K562 (cell line): ENCODE measurements at regions not wholly inside any gene's neighbourhood (a gene's known extent, or its start where the extent isn't known, plus 50 kb on each side); places are given as distances from the start of the nearest gene placed in this dataset.
A peak's percentile ranks its signal among the peaks of the same experiment; 100 is the strongest.

Experiments
- ADNP ChIP-seq: fragments of 200-800 bp; sonication (Bioruptor generic); IDR thresholded peaks from 2 replicates; pipeline ENCODE4 v1.6.1; 2016; ENCODE audit warnings: missing genetic modification characterization, missing compliant biosample characterization
- DIDO1 ChIP-seq: fragments of 450-650 bp; IDR thresholded peaks from 2 replicates; pipeline ENCODE4 v1.6.1; 2016; ENCODE audit warnings: low read depth, missing biosample characterization, missing genetic modification characterization
- E2F6 ChIP-seq, 2 experiments: IDR thresholded peaks; 2 replicates each; pipeline ENCODE4 v1.6.1; 2011; ENCODE audit warnings: borderline replicate concordance in 1 of 2, control low read depth in 1 of 2, low read depth in 1 of 2, low read length in 1 of 2, mild to moderate bottlenecking in 1 of 2, mixed read lengths in 1 of 2, moderate library complexity in 1 of 2; ENCODE audit not compliant: insufficient read depth in 1 of 2, insufficient read length in 1 of 2, poor library complexity in 1 of 2, severe bottlenecking in 1 of 2; ENCODE audit errors: extremely low read depth in 1 of 2
- KLF6 ChIP-seq: fragments of 250-450 bp; sonication (Bioruptor Pico); IDR thresholded peaks from 2 replicates; pipeline ENCODE4 v1.4.0; 2020; ENCODE audit warnings: mild to moderate bottlenecking, moderate library complexity, borderline replicate concordance
- MYNN ChIP-seq, 2 experiments: sonication (generic); formaldehyde crosslinking in 1 of 2; IDR thresholded peaks; 2 replicates each; pipeline versions ENCODE4 v1.5.0 to v1.6.1; 2016 to 2020; ENCODE audit warnings: antibody characterized with exemption in 1 of 2, missing genetic modification reagents in 1 of 2
- NELFE ChIP-seq: IDR thresholded peaks from 2 replicates; pipeline ENCODE4 v1.6.1; 2011; ENCODE audit warnings: mild to moderate bottlenecking; ENCODE audit not compliant: insufficient read depth, insufficient read length
- NEUROD1 ChIP-seq: fragments of 150-350 bp; IDR thresholded peaks from 2 replicates; pipeline ENCODE4 v1.6.1; 2014; ENCODE audit warnings: borderline replicate concordance, low read length, low read depth; ENCODE audit not compliant: partially characterized antibody
- PHF20 ChIP-seq: fragments of 450-650 bp; IDR thresholded peaks from 2 replicates; pipeline ENCODE4 v1.6.1; 2018; ENCODE audit not compliant: partially characterized antibody
- RBM39 ChIP-seq: fragments of 200-400 bp; formaldehyde crosslinking; optimal IDR thresholded peaks from 2 replicates; pipeline ENCODE3; 2018; ENCODE audit warnings: low read depth, low read length
- SETDB1 ChIP-seq: IDR thresholded peaks from one replicate; pipeline ENCODE4 v1.6.1; 2012; ENCODE audit warnings: low read length, control low read depth, inconsistent platforms
- WHSC1 ChIP-seq: IDR thresholded peaks from one replicate; pipeline ENCODE4 v1.6.1; 2012; ENCODE audit warnings: low read length, control low read depth, inconsistent platforms
- ZNF165 ChIP-seq: fragments of 250-450 bp; sonication (Bioruptor Pico); IDR thresholded peaks from 2 replicates; pipeline ENCODE4 v1.4.0; 2020; ENCODE audit warnings: borderline replicate concordance
- ZNF507 ChIP-seq: conservative IDR thresholded peaks from 2 replicates; pipeline ENCODE4 v1.6.1; 2017; ENCODE audit warnings: missing genetic modification characterization, missing compliant biosample characterization
- ZNF583 ChIP-seq: fragments of 250-450 bp; sonication (Bioruptor Pico); IDR thresholded peaks from 2 replicates; pipeline ENCODE4 v1.4.0; 2020
- TF ChIP-seq, protein P1 (sequence below): fragments of 450-650 bp; IDR thresholded peaks from 2 replicates; pipeline ENCODE4 v1.6.1; 2016; ENCODE audit warnings: mild to moderate bottlenecking, moderate library complexity

DNA sequence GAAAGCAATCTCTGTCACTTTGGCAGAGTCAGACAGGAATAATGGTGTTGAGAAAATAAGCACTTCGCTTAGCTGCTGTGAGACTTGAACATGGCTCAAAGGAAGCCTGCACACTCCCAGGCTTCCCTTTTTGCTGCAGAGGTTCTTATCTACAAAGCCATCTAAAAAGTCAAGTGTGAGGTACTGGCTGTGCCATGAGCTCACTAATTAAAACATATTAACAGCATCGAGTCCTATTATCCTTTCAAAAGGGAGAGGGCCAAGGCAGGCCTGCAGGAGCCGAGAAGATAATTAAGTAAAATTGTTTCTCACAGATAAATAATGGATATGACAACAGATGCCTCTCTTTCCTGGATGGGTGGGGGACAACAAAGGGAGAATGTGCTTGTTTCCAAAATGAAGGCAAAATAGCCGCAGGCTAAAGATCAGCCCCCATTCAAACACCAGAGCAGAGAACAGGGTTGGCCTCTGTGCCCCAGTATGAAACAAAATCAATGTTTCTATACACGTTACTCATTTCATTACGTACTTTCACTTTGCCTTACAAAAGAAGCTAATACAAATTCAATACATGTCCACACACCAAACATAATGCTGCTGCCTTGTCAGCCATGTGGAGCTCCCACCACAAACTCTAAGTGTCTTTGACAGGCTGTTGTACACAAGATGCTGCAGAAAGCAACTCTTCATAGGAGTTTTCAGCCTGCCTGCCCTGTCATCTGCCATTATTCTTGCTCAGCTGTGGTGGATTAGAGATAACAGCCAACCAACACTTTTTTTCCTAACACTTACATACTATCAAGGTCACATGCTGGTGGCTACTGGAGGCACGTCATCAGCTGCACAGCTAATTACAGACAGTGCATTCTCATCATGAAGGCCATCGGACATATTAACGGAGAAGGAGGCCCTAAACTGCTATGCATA is 55.3 kb downstream of the ELAPOR2 start (continued):
- TF ChIP-seq, protein P1, sequence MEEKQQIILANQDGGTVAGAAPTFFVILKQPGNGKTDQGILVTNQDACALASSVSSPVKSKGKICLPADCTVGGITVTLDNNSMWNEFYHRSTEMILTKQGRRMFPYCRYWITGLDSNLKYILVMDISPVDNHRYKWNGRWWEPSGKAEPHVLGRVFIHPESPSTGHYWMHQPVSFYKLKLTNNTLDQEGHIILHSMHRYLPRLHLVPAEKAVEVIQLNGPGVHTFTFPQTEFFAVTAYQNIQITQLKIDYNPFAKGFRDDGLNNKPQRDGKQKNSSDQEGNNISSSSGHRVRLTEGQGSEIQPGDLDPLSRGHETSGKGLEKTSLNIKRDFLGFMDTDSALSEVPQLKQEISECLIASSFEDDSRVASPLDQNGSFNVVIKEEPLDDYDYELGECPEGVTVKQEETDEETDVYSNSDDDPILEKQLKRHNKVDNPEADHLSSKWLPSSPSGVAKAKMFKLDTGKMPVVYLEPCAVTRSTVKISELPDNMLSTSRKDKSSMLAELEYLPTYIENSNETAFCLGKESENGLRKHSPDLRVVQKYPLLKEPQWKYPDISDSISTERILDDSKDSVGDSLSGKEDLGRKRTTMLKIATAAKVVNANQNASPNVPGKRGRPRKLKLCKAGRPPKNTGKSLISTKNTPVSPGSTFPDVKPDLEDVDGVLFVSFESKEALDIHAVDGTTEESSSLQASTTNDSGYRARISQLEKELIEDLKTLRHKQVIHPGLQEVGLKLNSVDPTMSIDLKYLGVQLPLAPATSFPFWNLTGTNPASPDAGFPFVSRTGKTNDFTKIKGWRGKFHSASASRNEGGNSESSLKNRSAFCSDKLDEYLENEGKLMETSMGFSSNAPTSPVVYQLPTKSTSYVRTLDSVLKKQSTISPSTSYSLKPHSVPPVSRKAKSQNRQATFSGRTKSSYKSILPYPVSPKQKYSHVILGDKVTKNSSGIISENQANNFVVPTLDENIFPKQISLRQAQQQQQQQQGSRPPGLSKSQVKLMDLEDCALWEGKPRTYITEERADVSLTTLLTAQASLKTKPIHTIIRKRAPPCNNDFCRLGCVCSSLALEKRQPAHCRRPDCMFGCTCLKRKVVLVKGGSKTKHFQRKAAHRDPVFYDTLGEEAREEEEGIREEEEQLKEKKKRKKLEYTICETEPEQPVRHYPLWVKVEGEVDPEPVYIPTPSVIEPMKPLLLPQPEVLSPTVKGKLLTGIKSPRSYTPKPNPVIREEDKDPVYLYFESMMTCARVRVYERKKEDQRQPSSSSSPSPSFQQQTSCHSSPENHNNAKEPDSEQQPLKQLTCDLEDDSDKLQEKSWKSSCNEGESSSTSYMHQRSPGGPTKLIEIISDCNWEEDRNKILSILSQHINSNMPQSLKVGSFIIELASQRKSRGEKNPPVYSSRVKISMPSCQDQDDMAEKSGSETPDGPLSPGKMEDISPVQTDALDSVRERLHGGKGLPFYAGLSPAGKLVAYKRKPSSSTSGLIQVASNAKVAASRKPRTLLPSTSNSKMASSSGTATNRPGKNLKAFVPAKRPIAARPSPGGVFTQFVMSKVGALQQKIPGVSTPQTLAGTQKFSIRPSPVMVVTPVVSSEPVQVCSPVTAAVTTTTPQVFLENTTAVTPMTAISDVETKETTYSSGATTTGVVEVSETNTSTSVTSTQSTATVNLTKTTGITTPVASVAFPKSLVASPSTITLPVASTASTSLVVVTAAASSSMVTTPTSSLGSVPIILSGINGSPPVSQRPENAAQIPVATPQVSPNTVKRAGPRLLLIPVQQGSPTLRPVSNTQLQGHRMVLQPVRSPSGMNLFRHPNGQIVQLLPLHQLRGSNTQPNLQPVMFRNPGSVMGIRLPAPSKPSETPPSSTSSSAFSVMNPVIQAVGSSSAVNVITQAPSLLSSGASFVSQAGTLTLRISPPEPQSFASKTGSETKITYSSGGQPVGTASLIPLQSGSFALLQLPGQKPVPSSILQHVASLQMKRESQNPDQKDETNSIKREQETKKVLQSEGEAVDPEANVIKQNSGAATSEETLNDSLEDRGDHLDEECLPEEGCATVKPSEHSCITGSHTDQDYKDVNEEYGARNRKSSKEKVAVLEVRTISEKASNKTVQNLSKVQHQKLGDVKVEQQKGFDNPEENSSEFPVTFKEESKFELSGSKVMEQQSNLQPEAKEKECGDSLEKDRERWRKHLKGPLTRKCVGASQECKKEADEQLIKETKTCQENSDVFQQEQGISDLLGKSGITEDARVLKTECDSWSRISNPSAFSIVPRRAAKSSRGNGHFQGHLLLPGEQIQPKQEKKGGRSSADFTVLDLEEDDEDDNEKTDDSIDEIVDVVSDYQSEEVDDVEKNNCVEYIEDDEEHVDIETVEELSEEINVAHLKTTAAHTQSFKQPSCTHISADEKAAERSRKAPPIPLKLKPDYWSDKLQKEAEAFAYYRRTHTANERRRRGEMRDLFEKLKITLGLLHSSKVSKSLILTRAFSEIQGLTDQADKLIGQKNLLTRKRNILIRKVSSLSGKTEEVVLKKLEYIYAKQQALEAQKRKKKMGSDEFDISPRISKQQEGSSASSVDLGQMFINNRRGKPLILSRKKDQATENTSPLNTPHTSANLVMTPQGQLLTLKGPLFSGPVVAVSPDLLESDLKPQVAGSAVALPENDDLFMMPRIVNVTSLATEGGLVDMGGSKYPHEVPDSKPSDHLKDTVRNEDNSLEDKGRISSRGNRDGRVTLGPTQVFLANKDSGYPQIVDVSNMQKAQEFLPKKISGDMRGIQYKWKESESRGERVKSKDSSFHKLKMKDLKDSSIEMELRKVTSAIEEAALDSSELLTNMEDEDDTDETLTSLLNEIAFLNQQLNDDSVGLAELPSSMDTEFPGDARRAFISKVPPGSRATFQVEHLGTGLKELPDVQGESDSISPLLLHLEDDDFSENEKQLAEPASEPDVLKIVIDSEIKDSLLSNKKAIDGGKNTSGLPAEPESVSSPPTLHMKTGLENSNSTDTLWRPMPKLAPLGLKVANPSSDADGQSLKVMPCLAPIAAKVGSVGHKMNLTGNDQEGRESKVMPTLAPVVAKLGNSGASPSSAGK = peak; percentile 71
- TF ChIP-seq ZNF507 (tag) (no peak), RBM39 (no peak), KLF6 (CRISPR knock-in tag) (no peak), ZNF583 (CRISPR knock-in tag) (no peak; the same call in 1 of the 2 replicates), SETDB1 (no peak), ADNP (tag) (0 out of 2 replicates have a peak, but pooled peaks have one; percentile 14), WHSC1 (no peak), DIDO1 (tag) (no peak), NELFE (no peak), NEUROD1 (no peak), MYNN (IDR thresholded peaks at IDR 0.05) (peak; percentile 83; the same call in 1 of the 2 replicates), MYNN (CRISPR knock-in tag; IDR thresholded peaks at IDR 0.05) (no peak), PHF20 (no peak), ZNF165 (CRISPR knock-in tag) (no peak), E2F6 (IDR thresholded peaks at IDR 0.05; ENCODE audit: borderline replicate concordance in 1 of 2, extremely low read depth in 1 of 2, insufficient read depth in 1 of 2, insufficient read length in 1 of 2, low read depth in 1 of 2, low read length in 1 of 2, poor library complexity in 1 of 2, severe bottlenecking in 1 of 2) (no peak)
